Endothelial cell of umbilical vein (primary cell): ENCODE measurements at regions not wholly inside any gene's neighbourhood (a gene's known extent, or its start where the extent isn't known, plus 50 kb on each side); places are given as distances from the start of the nearest gene placed in this dataset.

Experiments used
- BruUV-seq: library from RNA; stranded (reverse); fragments of 400-500 nt; replicated peaks from 2 replicates; lab custom pipeline; 2021; lab: Mats Ljungman, UMichigan
- CTCF ChIA-PET: fragments of 300-600, 350-600 bp; sonication (Branson Sonifier 250); formaldehyde crosslinking; loops from one replicate; lab custom pipeline; 2021; ENCODE audit warnings: antibody characterized with exemption, inconsistent platforms; lab: Charles Lee
- POLR2A ChIA-PET: fragments of 300-600, 350-600 bp; sonication (Branson Sonifier 250); formaldehyde crosslinking; loops from one replicate; lab custom pipeline; 2021; ENCODE audit warnings: antibody characterized with exemption, inconsistent platforms; lab: Charles Lee
- DNase-seq: peaks from one replicate; pipeline ENCODE4 v3.0.0-alpha.2; 2011; ENCODE audit warnings: low read depth, low spot score
- FAIRE-seq: peaks from 2 replicates; lab custom pipeline; 2011; peaks lifted over from hg19 to GRCh38; lab: Jason Lieb, UNC
- H2AFZ ChIP-seq: 2 replicates; pipeline ENCODE4 v1.6.0; 2012; ENCODE audit warnings: low read depth, low read length, control low read depth, inconsistent platforms
- H3K27ac ChIP-seq: 2 replicates; pipeline ENCODE4 v1.5.1; 2011; ENCODE audit warnings: low read depth, mild to moderate bottlenecking, control low read depth, low read length, moderate library complexity; ENCODE audit not compliant: insufficient read depth
- H3K27me3 ChIP-seq, 2 experiments: 2 replicates each; pipeline versions ENCODE4 v1.6.0 to v1.6.1; 2011; ENCODE audit warnings: low read length in 2 of 2, mixed read lengths in 1 of 2; ENCODE audit not compliant: control insufficient read depth in 2 of 2, insufficient read depth in 2 of 2
- H3K36me3 ChIP-seq, 2 experiments: 2 replicates in 1 of 2; 3 replicates in 1 of 2; pipeline ENCODE4 v1.5.1; 2011; ENCODE audit warnings: low read length in 2 of 2, mild to moderate bottlenecking in 1 of 2, moderate library complexity in 1 of 2; ENCODE audit not compliant: control insufficient read depth in 2 of 2, insufficient read depth in 2 of 2; ENCODE audit errors: extremely low read depth in 1 of 2
- H3K4me1 ChIP-seq: 3 replicates; pipeline ENCODE4 v1.5.1; 2011; ENCODE audit warnings: mild to moderate bottlenecking, low read length; ENCODE audit not compliant: control insufficient read depth, insufficient read depth; ENCODE audit errors: extremely low read depth
- H3K4me2 ChIP-seq: 2 replicates; pipeline ENCODE4 v1.6.1; 2011; ENCODE audit warnings: low read length, control low read depth, mixed read lengths; ENCODE audit not compliant: insufficient read depth
- H3K4me3 ChIP-seq, 3 experiments: fragments of 200-600 bp in 1 of 3; sonication (generic), shearing (Covaris generic) in 1 of 3; replicated peaks in 1 of 3; 2 replicates each; pipeline ENCODE4 v1.5.1; 2011 to 2016; ENCODE audit warnings: control low read depth in 3 of 3, low read length in 3 of 3, mild to moderate bottlenecking in 2 of 3, inconsistent platforms in 1 of 3, low read depth in 1 of 3, moderate library complexity in 1 of 3; ENCODE audit not compliant: insufficient read depth in 1 of 3
- H3K79me2 ChIP-seq: 2 replicates; pipeline ENCODE4 v1.6.0; 2012; ENCODE audit warnings: low read length, inconsistent platforms; ENCODE audit not compliant: control insufficient read depth, insufficient read depth
- H3K9ac ChIP-seq: replicated peaks from 2 replicates; pipeline ENCODE3; 2011; ENCODE audit warnings: low read length, control low read depth; ENCODE audit not compliant: insufficient read depth; ENCODE audit errors: extremely low read depth
- H3K9me1 ChIP-seq: replicated peaks from 3 replicates; pipeline ENCODE4 v1.6.0; 2011; ENCODE audit warnings: mild to moderate bottlenecking, low read length; ENCODE audit not compliant: control insufficient read depth, insufficient read depth; ENCODE audit errors: extremely low read depth
- H3K9me3 ChIP-seq: replicated peaks from 2 replicates; pipeline ENCODE4 v1.5.1; 2012; ENCODE audit warnings: low read length, inconsistent platforms; ENCODE audit not compliant: control insufficient read depth, insufficient read depth
- H4K20me1 ChIP-seq: replicated peaks from 2 replicates; pipeline ENCODE3; 2011; ENCODE audit warnings: mild to moderate bottlenecking, low read length; ENCODE audit not compliant: control insufficient read depth, insufficient read depth; ENCODE audit errors: extremely low read depth
- CTCF ChIP-seq, 2 donors: IDR thresholded peaks; 1 replicate in 1 of 2; 2 replicates in 1 of 2; pipeline ENCODE4 v1.5.1; 2011; ENCODE audit warnings: low read length in 2 of 2, mild to moderate bottlenecking in 2 of 2, moderate library complexity in 2 of 2, control low read depth in 1 of 2, inconsistent platforms in 1 of 2, low read depth in 1 of 2; ENCODE audit not compliant: insufficient read depth in 1 of 2; ENCODE audit errors: extremely low read depth in 1 of 2
- EZH2 ChIP-seq: IDR thresholded peaks from 2 replicates; pipeline ENCODE4 v1.6.1; 2012; ENCODE audit warnings: borderline replicate concordance, low read depth, mild to moderate bottlenecking, moderate library complexity, low read length, inconsistent platforms; ENCODE audit not compliant: severe bottlenecking
- FOS ChIP-seq: IDR thresholded peaks from 2 replicates; pipeline ENCODE4 v1.6.1; 2011; ENCODE audit warnings: mild to moderate bottlenecking, low read length, moderate library complexity, borderline replicate concordance; ENCODE audit not compliant: insufficient read depth
- GATA2 ChIP-seq: IDR thresholded peaks from 2 replicates; pipeline ENCODE4 v1.7.0; 2011; ENCODE audit warnings: low read depth, mild to moderate bottlenecking, moderate library complexity, mixed read lengths, low read length; ENCODE audit not compliant: insufficient read length, insufficient read depth
- JUN ChIP-seq: IDR thresholded peaks from 2 replicates; pipeline ENCODE4 v1.6.1; 2011; ENCODE audit warnings: borderline replicate concordance, low read depth; ENCODE audit not compliant: insufficient read length, insufficient read depth
- MAX ChIP-seq: IDR thresholded peaks from 2 replicates; pipeline ENCODE4 v1.6.1; 2011; ENCODE audit not compliant: insufficient read depth, insufficient read length
- MYC ChIP-seq: IDR thresholded peaks from one replicate; pipeline ENCODE4 v1.6.1; 2011; ENCODE audit warnings: mild to moderate bottlenecking, low read depth, low read length
- POLR2A ChIP-seq: IDR thresholded peaks from 2 replicates; pipeline ENCODE4 v1.6.1; 2012; ENCODE audit warnings: low read depth, mild to moderate bottlenecking, control low read depth, low read length
- POLR2AphosphoS5 ChIP-seq: IDR thresholded peaks from 2 replicates; pipeline ENCODE4 v1.6.1; 2012; ENCODE audit warnings: low read depth, mild to moderate bottlenecking, control low read depth, low read length, moderate library complexity; ENCODE audit not compliant: insufficient read depth
- dilution Hi-C: fragments of 300-500 bp; cut with MboI; formaldehyde crosslinking; loops from one replicate; pipeline ENCODE4 v1.15.0; 2019; ENCODE audit warnings: low sequenced_read_pairs; ENCODE audit not compliant: extremely low pct_ligation_motif_present
- intact Hi-C: fragments of 100-400 bp; cut with micrococcal nuclease; formaldehyde crosslinking; loops from one replicate; pipeline ENCODE4 v1.10.0; 2022

- Histone ChIP-seq H3K9me1 (no peaks in the 10 kb centered on the region), H3K9me3 (no peaks in the 10 kb centered on the region), H3K4me2 (no peak overlapping the region), H2AFZ (no peak overlapping the region), H3K9ac (no peak overlapping the region), H3K79me2 (no peaks in the 10 kb centered on the region), H4K20me1 (no peaks in the 10 kb centered on the region), H3K27me3 (peaks cover 0 to 5% of the 10 kb centered on the region in 2 experiments), H3K36me3 (no peaks in the 10 kb centered on the region), H3K4me3 (no peak overlapping the region), H3K4me1 (no peaks in the 10 kb centered on the region), H3K27ac (no peak overlapping the region)
- FAIRE-seq (no peak), DNase-seq (no peak)
- TF ChIP-seq JUN = no peak
- no TSS peak for BruUV-seq
- CTCF ChIA-PET = no interaction called here
- intact Hi-C loops (no loop called here), dilution Hi-C loops (no loop called here)
- POLR2A ChIA-PET = no interaction called here
Observed at GRCh38 chr3:41041462-41041861, 157.8 kb upstream of the CTNNB1 start.

GRCh38 chr3:41041899-41042298 is 157.4 kb upstream of the CTNNB1 start:
- no peak for FAIRE-seq
- no peaks in the 10 kb centered on the region for H3K9me1 ChIP-seq
- H3K9ac ChIP-seq = no peak overlapping the region
- intact Hi-C loops = no loop called here
- DNase-seq = no peak
- no peaks in the 10 kb centered on the region for H4K20me1 ChIP-seq
- H3K79me2 ChIP-seq = no peaks in the 10 kb centered on the region
- CTCF ChIA-PET = no interaction called here
- dilution Hi-C loops = no loop called here
- H3K27me3 ChIP-seq = peaks cover 0 to 5% of the 10 kb centered on the region in 2 experiments
- POLR2A ChIA-PET = no interaction called here
- TF ChIP-seq MAX (no peak), GATA2 (no peak), EZH2 (no peak), MYC (no peak), POLR2AphosphoS5 (no peak), POLR2A (no peak), JUN (no peak), CTCF (IDR thresholded peaks at IDR 0.05; ENCODE audit: extremely low read depth in 1 of 2, insufficient read depth in 1 of 2, low read depth in 1 of 2, low read length in 2 of 2) (no peak), FOS (no peak)
- no peak overlapping the region for H3K4me3 ChIP-seq
- H3K36me3 ChIP-seq = no peaks in the 10 kb centered on the region
- H3K4me1 ChIP-seq = no peaks in the 10 kb centered on the region
- no peak overlapping the region for H2AFZ ChIP-seq
- no peak overlapping the region for H3K27ac ChIP-seq
- H3K4me2 ChIP-seq = no peak overlapping the region
- no TSS peak for BruUV-seq
- H3K9me3 ChIP-seq = no peaks in the 10 kb centered on the region
